BE2C (cell line): ENCODE measurements at regions not wholly inside any gene's neighbourhood (a gene's known extent, or its start where the extent isn't known, plus 50 kb on each side); places are given as distances from the start of the nearest gene placed in this dataset.

Source experiments
- DNase-seq: peaks from one replicate; pipeline ENCODE4 v3.0.0-alpha.2; 2020
- H3K27me3 ChIP-seq: fragments of 250-450 bp; sonication (Bioruptor Pico); 2 replicates; pipeline ENCODE4 v1.5.1; 2020; ENCODE audit warnings: mild to moderate bottlenecking
- H3K36me3 ChIP-seq: fragments of 250-450 bp; sonication (Bioruptor Pico); 2 replicates; pipeline ENCODE4 v1.5.1; 2020; ENCODE audit warnings: mild to moderate bottlenecking
- H3K4me1 ChIP-seq: fragments of 250-450 bp; sonication (Bioruptor Pico); 2 replicates; pipeline ENCODE4 v1.5.1; 2020
- H3K4me3 ChIP-seq: 2 replicates; pipeline ENCODE4 v1.5.1; 2011; ENCODE audit warnings: low read depth, low read length
- H3K9me3 ChIP-seq: fragments of 250-450 bp; sonication (Bioruptor Pico); 2 replicates; pipeline ENCODE4 v1.5.1; 2020
- TF ChIP-seq, protein P1 (sequence below): IDR thresholded peaks from 2 replicates; pipeline ENCODE4 v1.5.1; 2012; ENCODE audit warnings: mild to moderate bottlenecking, low read depth, low read length

GRCh38 chr15:79661411-79661810, 229.3 kb downstream of the MINAR1 start:
- TF ChIP-seq, protein P1, sequence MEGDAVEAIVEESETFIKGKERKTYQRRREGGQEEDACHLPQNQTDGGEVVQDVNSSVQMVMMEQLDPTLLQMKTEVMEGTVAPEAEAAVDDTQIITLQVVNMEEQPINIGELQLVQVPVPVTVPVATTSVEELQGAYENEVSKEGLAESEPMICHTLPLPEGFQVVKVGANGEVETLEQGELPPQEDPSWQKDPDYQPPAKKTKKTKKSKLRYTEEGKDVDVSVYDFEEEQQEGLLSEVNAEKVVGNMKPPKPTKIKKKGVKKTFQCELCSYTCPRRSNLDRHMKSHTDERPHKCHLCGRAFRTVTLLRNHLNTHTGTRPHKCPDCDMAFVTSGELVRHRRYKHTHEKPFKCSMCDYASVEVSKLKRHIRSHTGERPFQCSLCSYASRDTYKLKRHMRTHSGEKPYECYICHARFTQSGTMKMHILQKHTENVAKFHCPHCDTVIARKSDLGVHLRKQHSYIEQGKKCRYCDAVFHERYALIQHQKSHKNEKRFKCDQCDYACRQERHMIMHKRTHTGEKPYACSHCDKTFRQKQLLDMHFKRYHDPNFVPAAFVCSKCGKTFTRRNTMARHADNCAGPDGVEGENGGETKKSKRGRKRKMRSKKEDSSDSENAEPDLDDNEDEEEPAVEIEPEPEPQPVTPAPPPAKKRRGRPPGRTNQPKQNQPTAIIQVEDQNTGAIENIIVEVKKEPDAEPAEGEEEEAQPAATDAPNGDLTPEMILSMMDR = no peak
- Histone ChIP-seq H3K36me3 (no peaks in the 10 kb centered on the region), H3K4me3 (no peak overlapping the region), H3K4me1 (no peaks in the 10 kb centered on the region; the same call in 1 of the 2 replicates), H3K27me3 (no peaks in the 10 kb centered on the region; the same call in 1 of the 2 replicates), H3K9me3 (no peaks in the 10 kb centered on the region)
- no peak for DNase-seq

- H3K4me3 ChIP-seq = no peak overlapping the region
- no peaks in the 10 kb centered on the region for H3K9me3 ChIP-seq
- H3K27me3 ChIP-seq = no peaks in the 10 kb centered on the region; the same call in 1 of the 2 replicates
- DNase-seq = no peak
- no peaks in the 10 kb centered on the region for H3K36me3 ChIP-seq
- no peaks in the 10 kb centered on the region for H3K4me1 ChIP-seq
- TF ChIP-seq, protein P1 = no peak
Measured at GRCh38 chr15:79673416-79674123, 223.2 kb downstream of the MTHFS start.

- no peak overlapping the region for H3K4me3 ChIP-seq
- no peak for DNase-seq
- TF ChIP-seq, protein P1 = no peak
Measured at GRCh38 chr15:79674124-79674465, 222.7 kb downstream of the MTHFS start.

GRCh38 chr15:79675982-79676381, 220.8 kb downstream of the MTHFS start:
- Histone ChIP-seq H3K36me3 (no peaks in the 10 kb centered on the region), H3K9me3 (no peaks in the 10 kb centered on the region), H3K4me3 (no peak overlapping the region), H3K4me1 (no peaks in the 10 kb centered on the region), H3K27me3 (no peaks in the 10 kb centered on the region; the same call in 1 of the 2 replicates)
- DNase-seq = no peak
- TF ChIP-seq, protein P1 = peak; percentile 18; the same call in 1 of the 2 replicates

More at GRCh38 chr15:79674124-79674465, 222.7 kb downstream of the MTHFS start:
- no peaks in the 10 kb centered on the region for H3K4me1 ChIP-seq
- H3K27me3 ChIP-seq = no peaks in the 10 kb centered on the region; the same call in 1 of the 2 replicates
- no peaks in the 10 kb centered on the region for H3K9me3 ChIP-seq
- H3K36me3 ChIP-seq = no peaks in the 10 kb centered on the region

DNA sequence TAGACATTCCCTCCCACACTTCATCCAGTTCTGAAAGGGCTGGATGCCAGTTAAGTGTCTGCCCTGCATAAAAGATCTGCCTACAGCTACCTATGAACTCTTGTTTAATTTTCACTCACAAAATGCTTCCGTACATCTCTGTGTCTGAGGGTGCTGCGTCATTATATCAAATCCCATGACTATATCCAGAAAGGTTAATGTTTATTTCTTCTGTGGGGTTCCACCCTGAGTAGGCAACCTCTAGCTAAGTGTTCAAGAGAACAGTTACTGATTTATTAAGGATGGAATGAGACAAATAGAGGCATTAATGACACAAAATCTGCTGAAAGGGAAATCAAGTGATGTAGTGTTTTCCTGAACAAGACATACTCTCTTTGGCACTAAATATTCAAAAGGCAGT, 220.2 kb downstream of the MTHFS start:
- no peaks in the 10 kb centered on the region for H3K27me3 ChIP-seq
- peaks cover 2% of the 10 kb centered on the region for H3K4me1 ChIP-seq
- H3K9me3 ChIP-seq = no peaks in the 10 kb centered on the region
- H3K4me3 ChIP-seq = no peak overlapping the region
- H3K36me3 ChIP-seq = no peaks in the 10 kb centered on the region
- TF ChIP-seq, protein P1 = no peak
- no peak for DNase-seq

DNA sequence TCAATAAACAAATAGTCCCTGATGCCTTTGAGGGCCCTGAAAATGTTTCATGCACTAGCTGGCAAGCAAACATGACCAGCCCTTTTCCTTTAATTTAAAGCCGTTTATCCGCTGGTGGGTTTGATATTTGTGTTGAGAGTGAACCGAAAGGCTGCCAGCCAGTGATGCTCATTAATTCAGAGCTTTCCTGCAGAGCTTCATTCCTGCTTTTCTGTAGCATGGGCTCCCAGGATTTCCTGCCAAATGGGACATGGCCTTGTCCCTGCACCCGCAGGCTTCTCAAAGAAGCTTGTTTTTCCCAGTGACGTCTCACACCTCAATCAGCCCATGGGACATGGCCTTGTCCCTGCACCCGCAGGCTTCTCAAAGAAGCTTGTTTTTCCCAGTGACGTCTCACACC, 219.6 kb downstream of the MTHFS start:
- Histone ChIP-seq H3K9me3 (no peaks in the 10 kb centered on the region), H3K4me3 (no peak overlapping the region), H3K36me3 (no peaks in the 10 kb centered on the region), H3K4me1 (peaks cover 8% of the 10 kb centered on the region), H3K27me3 (no peaks in the 10 kb centered on the region)
- TF ChIP-seq, protein P1 = no peak
- no peak for DNase-seq
